H9 (cell line): ENCODE measurements at regions not wholly inside any gene's neighbourhood (a gene's known extent, or its start where the extent isn't known, plus 50 kb on each side); places are given as distances from the start of the nearest gene placed in this dataset.

Source experiments
- DNase-seq: peaks from one replicate; pipeline ENCODE4 v3.0.0-alpha.2; 2017
- H2AFZ ChIP-seq: one replicate; pipeline ENCODE4 v1.6.1; 2013; ENCODE audit warnings: mild to moderate bottlenecking, low read length, control low read depth, moderate library complexity
- H2AK5ac ChIP-seq: 2 replicates; pipeline ENCODE4 v1.6.1; 2013; ENCODE audit warnings: low read length, control low read depth, mixed read lengths; ENCODE audit not compliant: insufficient read length
- H2BK120ac ChIP-seq: one replicate; pipeline ENCODE4 v1.6.1; 2013; ENCODE audit warnings: low read depth, mild to moderate bottlenecking, low read length, control low read depth, inconsistent platforms; ENCODE audit not compliant: poor library complexity, severe bottlenecking
- H2BK12ac ChIP-seq: 2 replicates; pipeline ENCODE4 v1.6.1; 2013; ENCODE audit warnings: low read length, control low read depth, mixed read lengths, low read depth; ENCODE audit not compliant: insufficient read length
- H2BK15ac ChIP-seq: 2 replicates; pipeline ENCODE4 v1.6.1; 2013; ENCODE audit warnings: low read depth, low read length, control low read depth
- H2BK20ac ChIP-seq: one replicate; pipeline ENCODE4 v1.6.1; 2013; ENCODE audit warnings: low read depth, mild to moderate bottlenecking, low read length, control low read depth, inconsistent platforms; ENCODE audit not compliant: poor library complexity, severe bottlenecking
- H2BK5ac ChIP-seq: 2 replicates; pipeline ENCODE4 v1.6.1; 2013; ENCODE audit warnings: low read length, control low read depth, mixed read lengths; ENCODE audit not compliant: insufficient read length
- H3K14ac ChIP-seq: 2 replicates; pipeline ENCODE4 v1.6.1; 2013; ENCODE audit warnings: low read length, control low read depth; ENCODE audit not compliant: insufficient read depth
- H3K18ac ChIP-seq: 2 replicates; pipeline ENCODE4 v1.6.1; 2013; ENCODE audit warnings: low read depth, mild to moderate bottlenecking, mixed read lengths, low read length, control low read depth; ENCODE audit not compliant: insufficient read length
- H3K23ac ChIP-seq: 2 replicates; pipeline ENCODE4 v1.6.1; 2013; ENCODE audit warnings: low read length, control low read depth, mixed read lengths, low read depth; ENCODE audit not compliant: insufficient read length
- H3K23me2 ChIP-seq: 2 replicates; pipeline ENCODE4 v1.6.1; 2013; ENCODE audit warnings: low read depth, mild to moderate bottlenecking, mixed read lengths, low read length, control low read depth; ENCODE audit not compliant: insufficient read length, poor library complexity, severe bottlenecking
- H3K27ac ChIP-seq: 2 replicates; pipeline ENCODE4 v1.5.1; 2013; ENCODE audit warnings: low read length, control low read depth, mixed read lengths, low read depth; ENCODE audit not compliant: insufficient read length
- H3K27me3 ChIP-seq: 2 replicates; pipeline ENCODE4 v1.6.1; 2013; ENCODE audit warnings: low read length, control low read depth, inconsistent platforms; ENCODE audit not compliant: insufficient read depth
- H3K4ac ChIP-seq: 2 replicates; pipeline ENCODE4 v1.6.1; 2013; ENCODE audit warnings: low read depth, mild to moderate bottlenecking, control low read depth, inconsistent platforms, low read length, moderate library complexity
- H3K4me1 ChIP-seq: 2 replicates; pipeline ENCODE4 v1.6.1; 2013; ENCODE audit warnings: low read length, control low read depth, inconsistent platforms; ENCODE audit not compliant: insufficient read depth
- H3K4me2 ChIP-seq: 2 replicates; pipeline ENCODE4 v1.6.1; 2013; ENCODE audit warnings: low read length, control low read depth, mixed read lengths; ENCODE audit not compliant: insufficient read length, insufficient read depth
- H3K56ac ChIP-seq: 2 replicates; pipeline ENCODE4 v1.6.1; 2013; ENCODE audit warnings: low read depth, mild to moderate bottlenecking, mixed read lengths, low read length, control low read depth; ENCODE audit not compliant: insufficient read length
- H3K79me1 ChIP-seq: 2 replicates; pipeline ENCODE4 v1.6.1; 2013; ENCODE audit warnings: low read depth, mild to moderate bottlenecking, moderate library complexity, low read length, control low read depth, inconsistent platforms; ENCODE audit not compliant: insufficient read depth, poor library complexity, severe bottlenecking
- H3K79me2 ChIP-seq: 2 replicates; pipeline ENCODE4 v1.6.1; 2013; ENCODE audit warnings: low read length, control low read depth, inconsistent platforms; ENCODE audit not compliant: insufficient read depth
- H3K9ac ChIP-seq: 2 replicates; pipeline ENCODE4 v1.6.1; 2013; ENCODE audit warnings: low read length, control low read depth, mixed read lengths; ENCODE audit not compliant: insufficient read length; ENCODE audit errors: extremely low read depth
- H3K9me3 ChIP-seq: one replicate; pipeline ENCODE4 v1.6.1; 2013; ENCODE audit warnings: low read depth, low read length, inconsistent platforms; ENCODE audit not compliant: control insufficient read depth
- H3T11ph ChIP-seq: one replicate; pipeline ENCODE4 v1.6.1; 2013; ENCODE audit warnings: mild to moderate bottlenecking, low read length, control low read depth, inconsistent platforms
- H4K20me1 ChIP-seq: one replicate; pipeline ENCODE4 v1.6.1; 2013; ENCODE audit not compliant: control insufficient read depth, insufficient read length, insufficient read depth
- H4K5ac ChIP-seq: 2 replicates; pipeline ENCODE4 v1.6.1; 2013; ENCODE audit warnings: low read depth, mild to moderate bottlenecking, mixed read lengths, low read length, control low read depth; ENCODE audit not compliant: insufficient read length
- H4K8ac ChIP-seq: replicated peaks from 2 replicates; pipeline ENCODE4 v1.6.1; 2013; ENCODE audit warnings: low read length, control low read depth, mixed read lengths, low read depth; ENCODE audit not compliant: insufficient read length
- H4K91ac ChIP-seq: 2 replicates; pipeline ENCODE4 v1.6.1; 2013; ENCODE audit warnings: low read depth, mild to moderate bottlenecking, moderate library complexity, mixed read lengths, low read length, control low read depth; ENCODE audit not compliant: insufficient read length
- H3K27ac Mint-ChIP-seq, 3 experiments: 2 replicates in 2 of 3; 3 replicates in 1 of 3; pipeline ENCODE4 v1.8.0; 2020 to 2021; ENCODE audit warnings: mixed read lengths in 3 of 3, mild to moderate bottlenecking in 1 of 3, moderate library complexity in 1 of 3
- H3K27me3 Mint-ChIP-seq: 2 replicates; pipeline ENCODE4 v1.8.0; 2021; ENCODE audit warnings: low read depth, mild to moderate bottlenecking, moderate library complexity, mixed read lengths
- H3K36me3 Mint-ChIP-seq, 3 experiments: 2 replicates in 2 of 3; 3 replicates in 1 of 3; pipeline ENCODE4 v1.8.0; 2020 to 2021; ENCODE audit warnings: low read depth in 3 of 3, mixed read lengths in 3 of 3; ENCODE audit not compliant: insufficient read depth in 1 of 3
- H3K4me1 Mint-ChIP-seq, 2 experiments: 2 replicates each; pipeline ENCODE4 v1.8.0; 2020; ENCODE audit warnings: mixed read lengths in 2 of 2
- H3K4me3 Mint-ChIP-seq, 2 experiments: 2 replicates in 1 of 2; 3 replicates in 1 of 2; pipeline ENCODE4 v1.8.0; 2020 to 2021; ENCODE audit warnings: mild to moderate bottlenecking in 2 of 2, mixed read lengths in 2 of 2, moderate library complexity in 1 of 2
- H3K9me3 Mint-ChIP-seq, 2 experiments: 2 replicates in 1 of 2; 3 replicates in 1 of 2; pipeline ENCODE4 v1.8.0; 2020; ENCODE audit warnings: mild to moderate bottlenecking in 2 of 2, mixed read lengths in 2 of 2, moderate library complexity in 1 of 2
- WGBS: extraction: QIAGEN DNeasy Blood & Tissue Kit; methylation state at CpG from one replicate; pipeline ENCODE4 v1.1.7; 2013; ENCODE audit warnings: missing lambda C conversion rate, low lambda C conversion rate, mixed read lengths; ENCODE audit not compliant: insufficient read length; ENCODE audit errors: extremely low coverage; 5-methylcytosine and 5-hydroxymethylcytosine counted together
- TF ChIP-seq, protein P1 (sequence below): fragments of 200-600 bp; sonication (generic); conservative IDR thresholded peaks from 3 replicates; pipeline ENCODE4 v1.8.0; 2021; ENCODE audit warnings: antibody characterized with exemption, mild to moderate bottlenecking

- H3K9me3 ChIP-seq = no peaks in the 10 kb centered on the region
- peaks cover 2% of the 10 kb centered on the region; the same call in 1 of the 2 replicates for H3K4me1 ChIP-seq
- WGBS = no CpG with 5 or more reads among the region's 10 CpGs
- H4K20me1 ChIP-seq = no peaks in the 10 kb centered on the region
- TF ChIP-seq, protein P1, sequence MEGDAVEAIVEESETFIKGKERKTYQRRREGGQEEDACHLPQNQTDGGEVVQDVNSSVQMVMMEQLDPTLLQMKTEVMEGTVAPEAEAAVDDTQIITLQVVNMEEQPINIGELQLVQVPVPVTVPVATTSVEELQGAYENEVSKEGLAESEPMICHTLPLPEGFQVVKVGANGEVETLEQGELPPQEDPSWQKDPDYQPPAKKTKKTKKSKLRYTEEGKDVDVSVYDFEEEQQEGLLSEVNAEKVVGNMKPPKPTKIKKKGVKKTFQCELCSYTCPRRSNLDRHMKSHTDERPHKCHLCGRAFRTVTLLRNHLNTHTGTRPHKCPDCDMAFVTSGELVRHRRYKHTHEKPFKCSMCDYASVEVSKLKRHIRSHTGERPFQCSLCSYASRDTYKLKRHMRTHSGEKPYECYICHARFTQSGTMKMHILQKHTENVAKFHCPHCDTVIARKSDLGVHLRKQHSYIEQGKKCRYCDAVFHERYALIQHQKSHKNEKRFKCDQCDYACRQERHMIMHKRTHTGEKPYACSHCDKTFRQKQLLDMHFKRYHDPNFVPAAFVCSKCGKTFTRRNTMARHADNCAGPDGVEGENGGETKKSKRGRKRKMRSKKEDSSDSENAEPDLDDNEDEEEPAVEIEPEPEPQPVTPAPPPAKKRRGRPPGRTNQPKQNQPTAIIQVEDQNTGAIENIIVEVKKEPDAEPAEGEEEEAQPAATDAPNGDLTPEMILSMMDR = no peak
- H2AK5ac ChIP-seq = no peak overlapping the region
- no peak for DNase-seq
- H3K9me3 Mint-ChIP-seq = no peaks in the 10 kb centered on the region; a peak in 1 of 5 replicates
- no peak overlapping the region for H3K4me2 ChIP-seq
- no peaks in the 10 kb centered on the region for H3K36me3 Mint-ChIP-seq
- no peak overlapping the region; the same call in 1 of the 2 replicates for H3K14ac ChIP-seq
- H2AFZ ChIP-seq = no peak overlapping the region
- no peak overlapping the region for H3K18ac ChIP-seq
- peaks cover 8% of the 10 kb centered on the region in 2 experiments for H3K4me1 Mint-ChIP-seq
- no peak overlapping the region for H2BK12ac ChIP-seq
- H3K56ac ChIP-seq = no peak overlapping the region
- H3K4me3 Mint-ChIP-seq = no peak overlapping the region
- H3K79me1 ChIP-seq = no peaks in the 10 kb centered on the region
- peaks cover 26% of the 10 kb centered on the region for H3K27me3 Mint-ChIP-seq
- no peaks in the 10 kb centered on the region for H3K23me2 ChIP-seq
- H3K27ac Mint-ChIP-seq = no peak overlapping the region
- H3K27ac ChIP-seq = no peak overlapping the region
- H3K9ac ChIP-seq = no peak overlapping the region
- H4K8ac ChIP-seq = no peak overlapping the region
- H4K91ac ChIP-seq = no peak overlapping the region
- H3T11ph ChIP-seq = no peak overlapping the region
- no peak overlapping the region for H2BK5ac ChIP-seq
- no peak overlapping the region for H3K23ac ChIP-seq
- H3K4ac ChIP-seq = no peak overlapping the region
- H3K27me3 ChIP-seq = no peaks in the 10 kb centered on the region
- H2BK15ac ChIP-seq = no peak overlapping the region
- no peak overlapping the region for H2BK120ac ChIP-seq
- no peaks in the 10 kb centered on the region for H3K79me2 ChIP-seq
- no peak overlapping the region for H2BK20ac ChIP-seq
- H4K5ac ChIP-seq = no peak overlapping the region
Measured at GRCh38 chr9:126157423-126157822, 169.2 kb upstream of the MVB12B start.
